ENCODE measurements at regions not wholly inside any gene's neighbourhood (a gene's known extent, or its start where the extent isn't known, plus 50 kb on each side); places are given as distances from the start of the nearest gene placed in this dataset.

GRCh38 chr14:101000711-101001250, 97.3 kb upstream of the RTL1 start:
- no peak overlapping the region for H3K4me3 Mint-ChIP-seq (ENCODE audit: unreplicated experiment)
- H3K27ac Mint-ChIP-seq (ENCODE audit: low read depth, unreplicated experiment) = no peak overlapping the region
- no TSS peak for BruUV-seq (replicated peaks)
- intact Hi-C loops (cut with micrococcal nuclease) = no loop called here
- DNase-seq (ENCODE audit: unreplicated experiment) = no peak
- TF ChIP-seq CTCF (IDR thresholded peaks at IDR 0.05; ENCODE audit: unreplicated experiment) = no peak
- ChIA-PET CTCF (no interaction called here), POLR2A (no interaction called here)
- H3K27me3 Mint-ChIP-seq (ENCODE audit: insufficient read depth, unreplicated experiment) = no peaks in the 10 kb centered on the region
- no peaks in the 10 kb centered on the region for H3K9me3 Mint-ChIP-seq (ENCODE audit: unreplicated experiment)
- H3K4me1 Mint-ChIP-seq (ENCODE audit: insufficient read depth, unreplicated experiment) = peaks cover 14% of the 10 kb centered on the region
- no peaks in the 10 kb centered on the region for H3K36me3 Mint-ChIP-seq (ENCODE audit: insufficient read depth, unreplicated experiment)

- Mint-ChIP-seq H3K36me3 (ENCODE audit: insufficient read depth, unreplicated experiment) (no peaks in the 10 kb centered on the region), H3K4me1 (ENCODE audit: insufficient read depth, unreplicated experiment) (peaks cover 14% of the 10 kb centered on the region), H3K4me3 (ENCODE audit: unreplicated experiment) (no peak overlapping the region), H3K9me3 (ENCODE audit: unreplicated experiment) (no peaks in the 10 kb centered on the region), H3K27ac (ENCODE audit: low read depth, unreplicated experiment) (no peak overlapping the region), H3K27me3 (ENCODE audit: insufficient read depth, unreplicated experiment) (no peaks in the 10 kb centered on the region)
- DNase-seq (ENCODE audit: unreplicated experiment) = peak; percentile 71
- ChIA-PET CTCF (interaction anchor here (0.5 kb wide), 1 partner anchor 76 kb away, joined by 3 read pairs; no protein-coding TSS in a partner anchor), POLR2A (interaction anchor here (0.8 kb wide), 1 partner anchor 9 kb away, joined by 3 read pairs; no protein-coding TSS in a partner anchor)
- BruUV-seq (replicated peaks) = no TSS peak
- intact Hi-C loops (cut with micrococcal nuclease) = no loop called here
- no peak for TF ChIP-seq CTCF (IDR thresholded peaks at IDR 0.05; ENCODE audit: unreplicated experiment)
These were observed 98.0 kb upstream of the RTL1 start for GRCh38 chr14:101001311-101002069.

GRCh38 chr14:101002738-101003137, 99.2 kb upstream of the RTL1 start:
- no peak overlapping the region for H3K4me3 Mint-ChIP-seq (ENCODE audit: unreplicated experiment)
- no peaks in the 10 kb centered on the region for H3K9me3 Mint-ChIP-seq (ENCODE audit: unreplicated experiment)
- intact Hi-C loops (cut with micrococcal nuclease) = no loop called here
- H3K36me3 Mint-ChIP-seq (ENCODE audit: insufficient read depth, unreplicated experiment) = no peaks in the 10 kb centered on the region
- DNase-seq (ENCODE audit: unreplicated experiment) = no peak
- CTCF ChIA-PET = no interaction called here
- no peaks in the 10 kb centered on the region for H3K27me3 Mint-ChIP-seq (ENCODE audit: insufficient read depth, unreplicated experiment)
- POLR2A ChIA-PET = no interaction called here
- no TSS peak for BruUV-seq (replicated peaks)
- TF ChIP-seq CTCF (IDR thresholded peaks at IDR 0.05; ENCODE audit: unreplicated experiment) = no peak
- H3K27ac Mint-ChIP-seq (ENCODE audit: low read depth, unreplicated experiment) = no peak overlapping the region
- H3K4me1 Mint-ChIP-seq (ENCODE audit: insufficient read depth, unreplicated experiment) = peaks cover 14% of the 10 kb centered on the region

GRCh38 chr14:101004176-101004575, 100.7 kb upstream of the RTL1 start:
- DNase-seq (ENCODE audit: unreplicated experiment) = no peak
- Mint-ChIP-seq H3K4me3 (ENCODE audit: unreplicated experiment) (no peak overlapping the region), H3K27ac (ENCODE audit: low read depth, unreplicated experiment) (no peak overlapping the region), H3K9me3 (ENCODE audit: unreplicated experiment) (no peaks in the 10 kb centered on the region), H3K27me3 (ENCODE audit: insufficient read depth, unreplicated experiment) (no peaks in the 10 kb centered on the region), H3K4me1 (ENCODE audit: insufficient read depth, unreplicated experiment) (peaks cover 14% of the 10 kb centered on the region), H3K36me3 (ENCODE audit: insufficient read depth, unreplicated experiment) (no peaks in the 10 kb centered on the region)
- BruUV-seq (replicated peaks) = no TSS peak
- intact Hi-C loops (cut with micrococcal nuclease) = no loop called here
- POLR2A ChIA-PET = no interaction called here
- CTCF ChIA-PET = no interaction called here
- TF ChIP-seq CTCF (IDR thresholded peaks at IDR 0.05; ENCODE audit: unreplicated experiment) = no peak
